IMR-90 (cell line): ENCODE measurements at regions not wholly inside any gene's neighbourhood (a gene's known extent, or its start where the extent isn't known, plus 50 kb on each side); places are given as distances from the start of the nearest gene placed in this dataset.

Source experiments
- ATAC-seq: fragments of 200-7000 bp; cut with Tn5 transposase; 2 replicates; pipeline ENCODE4 v1.9.1; 2020; ENCODE audit warnings: low read depth, mild to moderate bottlenecking, moderate library complexity
- BruUV-seq: library from RNA; stranded (reverse); fragments of 400-500 nt; replicated peaks from 2 replicates; lab custom pipeline; 2021; lab: Mats Ljungman, UMichigan
- CTCF ChIA-PET: fragments of 300-600 bp; formaldehyde crosslinking; extraction: SDS; loops from one replicate; lab custom pipeline; 2021; ENCODE audit warnings: antibody characterized with exemption; lab: Yijun Ruan, JAX
- POLR2A ChIA-PET: fragments of 300-600 bp; sonication (Branson Sonifier 250); formaldehyde crosslinking; loops from one replicate; lab custom pipeline; 2022; ENCODE audit warnings: antibody characterized with exemption; ENCODE audit not compliant: unreplicated experiment; lab: Charles Lee
- DNase-seq: peaks from one replicate; pipeline ENCODE4 v3.0.0; 2013
- H2AFZ ChIP-seq: replicated peaks from 2 replicates; pipeline ENCODE3; 2013; ENCODE audit warnings: low read length, mild to moderate bottlenecking; ENCODE audit not compliant: poor library complexity
- H2AK5ac ChIP-seq: 2 replicates; pipeline ENCODE4 v1.6.1; 2013; ENCODE audit warnings: low read depth, low read length, inconsistent platforms
- H2AK9ac ChIP-seq: replicated peaks from 2 replicates; pipeline ENCODE3; 2013; ENCODE audit warnings: mild to moderate bottlenecking, low read depth, low read length, moderate library complexity; ENCODE audit not compliant: poor library complexity
- H2BK120ac ChIP-seq: 2 replicates; pipeline ENCODE4 v1.6.1; 2013; ENCODE audit warnings: low read depth, low read length, inconsistent platforms
- H2BK15ac ChIP-seq: 3 replicates; pipeline ENCODE4 v1.6.1; 2013; ENCODE audit warnings: low read depth, low read length, inconsistent platforms
- H2BK20ac ChIP-seq: 2 replicates; pipeline ENCODE4 v1.6.1; 2013; ENCODE audit warnings: low read depth, mild to moderate bottlenecking, inconsistent platforms, low read length, moderate library complexity
- H2BK5ac ChIP-seq: 2 replicates; pipeline ENCODE4 v1.6.1; 2013; ENCODE audit warnings: mild to moderate bottlenecking, low read depth, low read length, inconsistent platforms; ENCODE audit not compliant: poor library complexity, severe bottlenecking
- H3K14ac ChIP-seq: replicated peaks from 2 replicates; pipeline ENCODE4 v1.6.1; 2013; ENCODE audit warnings: low read depth, low read length, inconsistent platforms
- H3K18ac ChIP-seq: 2 replicates; pipeline ENCODE4 v1.6.1; 2013; ENCODE audit warnings: low read depth, low read length, control low read depth
- H3K23ac ChIP-seq: 2 replicates; pipeline ENCODE4 v1.6.1; 2013; ENCODE audit warnings: low read depth, low read length, inconsistent platforms
- H3K27ac ChIP-seq: 2 replicates; pipeline ENCODE4 v1.5.1; 2013; ENCODE audit warnings: mild to moderate bottlenecking, control low read depth, low read length; ENCODE audit not compliant: insufficient read depth
- H3K27me3 ChIP-seq: 2 replicates; pipeline ENCODE4 v1.6.1; 2013; ENCODE audit warnings: low read length; ENCODE audit not compliant: control insufficient read depth, insufficient read depth
- H3K36me3 ChIP-seq: 2 replicates; pipeline ENCODE4 v1.6.1; 2013; ENCODE audit warnings: low read length, mixed read lengths; ENCODE audit not compliant: control insufficient read depth, insufficient read depth
- H3K4ac ChIP-seq: 2 replicates; pipeline ENCODE4 v1.6.1; 2013; ENCODE audit warnings: low read depth, low read length, inconsistent platforms
- H3K4me1 ChIP-seq: 2 replicates; pipeline ENCODE4 v1.6.1; 2013; ENCODE audit warnings: low read length, mixed read lengths; ENCODE audit not compliant: control insufficient read depth, insufficient read depth
- H3K4me2 ChIP-seq: 2 replicates; pipeline ENCODE4 v1.6.1; 2013; ENCODE audit warnings: low read depth, mild to moderate bottlenecking, control low read depth, low read length, moderate library complexity
- H3K4me3 ChIP-seq: 2 replicates; pipeline ENCODE4 v1.5.1; 2013; ENCODE audit warnings: low read depth, mild to moderate bottlenecking, control low read depth, low read length, moderate library complexity; ENCODE audit not compliant: insufficient read depth
- H3K56ac ChIP-seq: 2 replicates; pipeline ENCODE4 v1.6.1; 2013; ENCODE audit warnings: low read length, inconsistent platforms; ENCODE audit not compliant: insufficient read depth; ENCODE audit errors: extremely low read depth
- H3K79me1 ChIP-seq, 2 experiments: 2 replicates each; pipeline ENCODE4 v1.6.1; 2013; ENCODE audit warnings: low read length in 2 of 2, inconsistent platforms in 1 of 2, low read depth in 1 of 2
- H3K9ac ChIP-seq: 2 replicates; pipeline ENCODE4 v1.6.1; 2013; ENCODE audit warnings: low read depth, low read length, control low read depth
- H3K9me1 ChIP-seq: 2 replicates; pipeline ENCODE4 v1.6.1; 2013; ENCODE audit warnings: low read length, inconsistent platforms; ENCODE audit not compliant: insufficient read depth
- H3K9me3 ChIP-seq: 2 replicates; pipeline ENCODE4 v1.6.1; 2013; ENCODE audit warnings: low read length; ENCODE audit not compliant: control insufficient read depth, insufficient read depth
- H4K20me1 ChIP-seq: 2 replicates; pipeline ENCODE4 v1.6.1; 2013; ENCODE audit warnings: low read length, inconsistent platforms; ENCODE audit not compliant: insufficient read depth
- H4K5ac ChIP-seq: 2 replicates; pipeline ENCODE4 v1.6.1; 2013; ENCODE audit warnings: mild to moderate bottlenecking, low read depth, low read length, control low read depth
- H4K8ac ChIP-seq, 2 experiments: 2 replicates each; pipeline ENCODE4 v1.6.1; 2013; ENCODE audit warnings: low read depth in 2 of 2, low read length in 2 of 2, control low read depth in 1 of 2, inconsistent platforms in 1 of 2
- H4K91ac ChIP-seq: 2 replicates; pipeline ENCODE4 v1.6.1; 2013; ENCODE audit warnings: low read depth, low read length, inconsistent platforms; ENCODE audit not compliant: insufficient read depth
- BHLHE40 ChIP-seq: fragments of 150-350 bp; IDR thresholded peaks from 2 replicates; pipeline ENCODE4 v1.6.1; 2016; ENCODE audit warnings: mild to moderate bottlenecking, low read depth, low read length
- CEBPB ChIP-seq: IDR thresholded peaks from 2 replicates; pipeline ENCODE4 v1.6.1; 2012; ENCODE audit warnings: low read depth, low read length, improper control_type of control experiment
- CHD1 ChIP-seq: IDR thresholded peaks from 2 replicates; pipeline ENCODE4 v1.6.1; 2012; ENCODE audit warnings: low read depth, low read length, improper control_type of control experiment
- FOS ChIP-seq: fragments of 150-350 bp; IDR thresholded peaks from 2 replicates; pipeline ENCODE4 v1.6.1; 2016; ENCODE audit warnings: low read depth, low read length
- MAFK ChIP-seq: IDR thresholded peaks from 2 replicates; pipeline ENCODE4 v1.6.1; 2012; ENCODE audit warnings: low read depth, low read length, improper control_type of control experiment
- MAZ ChIP-seq: IDR thresholded peaks from 2 replicates; pipeline ENCODE4 v1.6.1; 2012; ENCODE audit warnings: low read depth, mild to moderate bottlenecking, low read length, improper control_type of control experiment, moderate library complexity, borderline replicate concordance
- MXI1 ChIP-seq: IDR thresholded peaks from 2 replicates; pipeline ENCODE4 v1.6.1; 2012; ENCODE audit warnings: low read depth, mild to moderate bottlenecking, low read length, moderate library complexity, borderline replicate concordance
- POLR2A ChIP-seq: IDR thresholded peaks from 2 replicates; pipeline ENCODE4 v1.6.1; 2012; ENCODE audit warnings: mild to moderate bottlenecking, low read depth, low read length
- RAD21 ChIP-seq: IDR thresholded peaks from 2 replicates; pipeline ENCODE4 v1.6.1; 2012; ENCODE audit warnings: low read length, improper control_type of control experiment
- RCOR1 ChIP-seq: IDR thresholded peaks from 2 replicates; pipeline ENCODE4 v1.6.1; 2012; ENCODE audit warnings: mild to moderate bottlenecking, low read length, improper control_type of control experiment; ENCODE audit not compliant: insufficient replicate concordance
- RFX5 ChIP-seq: IDR thresholded peaks from 2 replicates; pipeline ENCODE4 v1.8.0; 2012; ENCODE audit warnings: low read depth, mild to moderate bottlenecking, low read length, moderate library complexity
- SMC3 ChIP-seq: fragments of 150-350 bp; IDR thresholded peaks from 2 replicates; pipeline ENCODE4 v1.6.1; 2016; ENCODE audit warnings: low read depth, mild to moderate bottlenecking, antibody characterized with exemption, low read length, moderate library complexity
- WGBS, 2 experiments: methylation state at CpG; one replicate each; pipeline versions ENCODE4 v1.1.5 to v1.1.7; 2013; ENCODE audit warnings: missing lambda C conversion rate in 2 of 2; ENCODE audit not compliant: insufficient read length in 1 of 2; ENCODE audit errors: extremely low coverage in 2 of 2; 5-methylcytosine and 5-hydroxymethylcytosine counted together
- dilution Hi-C: fragments of 300-500 bp; cut with HindIII; formaldehyde crosslinking; loops from one replicate; pipeline ENCODE4 v1.14.3; 2018; ENCODE audit warnings: low sequenced_read_pairs; ENCODE audit not compliant: unreplicated experiment
- in situ Hi-C: fragments of 300-500 bp; cut with MboI; formaldehyde crosslinking; loops from 3 replicates; pipeline ENCODE4 v1.14.3; 2019; ENCODE audit warnings: low sequenced_read_pairs, inconsistent platforms, mixed read lengths
- intact Hi-C: fragments of 100-400 bp; cut with micrococcal nuclease; formaldehyde crosslinking; loops from 2 replicates; pipeline ENCODE4 v1.10.0; 2022
- TF ChIP-seq, protein P1 (sequence below): fragments of 150-350 bp; IDR thresholded peaks from 2 replicates; pipeline ENCODE4 v1.6.1; 2016; ENCODE audit warnings: low read depth, mild to moderate bottlenecking, low read length, moderate library complexity, borderline replicate concordance
- TF ChIP-seq, protein P2 (sequence below): conservative IDR thresholded peaks from 2 replicates; pipeline ENCODE4 v1.5.1; 2012; ENCODE audit warnings: mild to moderate bottlenecking, low read depth, low read length, improper control_type of control experiment

- no peak overlapping the region for H3K4me2 ChIP-seq
- in situ Hi-C loops = no loop called here
- H3K9me3 ChIP-seq = no peaks in the 10 kb centered on the region
- no peak overlapping the region for H2BK120ac ChIP-seq
- dilution Hi-C loops = no loop called here
- no peak overlapping the region for H2BK5ac ChIP-seq
- DNase-seq = no peak
- POLR2A ChIA-PET = no interaction called here
- H4K91ac ChIP-seq = no peak overlapping the region
- no peak overlapping the region for H3K18ac ChIP-seq
- TF ChIP-seq CEBPB (no peak), RFX5 (no peak), SMC3 (no peak), RAD21 (no peak), MXI1 (no peak), MAZ (no peak), FOS (no peak), BHLHE40 (no peak), POLR2A (no peak), CHD1 (no peak), MAFK (no peak), RCOR1 (no peak)
- TF ChIP-seq, protein P1, sequence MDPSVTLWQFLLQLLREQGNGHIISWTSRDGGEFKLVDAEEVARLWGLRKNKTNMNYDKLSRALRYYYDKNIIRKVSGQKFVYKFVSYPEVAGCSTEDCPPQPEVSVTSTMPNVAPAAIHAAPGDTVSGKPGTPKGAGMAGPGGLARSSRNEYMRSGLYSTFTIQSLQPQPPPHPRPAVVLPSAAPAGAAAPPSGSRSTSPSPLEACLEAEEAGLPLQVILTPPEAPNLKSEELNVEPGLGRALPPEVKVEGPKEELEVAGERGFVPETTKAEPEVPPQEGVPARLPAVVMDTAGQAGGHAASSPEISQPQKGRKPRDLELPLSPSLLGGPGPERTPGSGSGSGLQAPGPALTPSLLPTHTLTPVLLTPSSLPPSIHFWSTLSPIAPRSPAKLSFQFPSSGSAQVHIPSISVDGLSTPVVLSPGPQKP = no peak
- TF ChIP-seq, protein P2, sequence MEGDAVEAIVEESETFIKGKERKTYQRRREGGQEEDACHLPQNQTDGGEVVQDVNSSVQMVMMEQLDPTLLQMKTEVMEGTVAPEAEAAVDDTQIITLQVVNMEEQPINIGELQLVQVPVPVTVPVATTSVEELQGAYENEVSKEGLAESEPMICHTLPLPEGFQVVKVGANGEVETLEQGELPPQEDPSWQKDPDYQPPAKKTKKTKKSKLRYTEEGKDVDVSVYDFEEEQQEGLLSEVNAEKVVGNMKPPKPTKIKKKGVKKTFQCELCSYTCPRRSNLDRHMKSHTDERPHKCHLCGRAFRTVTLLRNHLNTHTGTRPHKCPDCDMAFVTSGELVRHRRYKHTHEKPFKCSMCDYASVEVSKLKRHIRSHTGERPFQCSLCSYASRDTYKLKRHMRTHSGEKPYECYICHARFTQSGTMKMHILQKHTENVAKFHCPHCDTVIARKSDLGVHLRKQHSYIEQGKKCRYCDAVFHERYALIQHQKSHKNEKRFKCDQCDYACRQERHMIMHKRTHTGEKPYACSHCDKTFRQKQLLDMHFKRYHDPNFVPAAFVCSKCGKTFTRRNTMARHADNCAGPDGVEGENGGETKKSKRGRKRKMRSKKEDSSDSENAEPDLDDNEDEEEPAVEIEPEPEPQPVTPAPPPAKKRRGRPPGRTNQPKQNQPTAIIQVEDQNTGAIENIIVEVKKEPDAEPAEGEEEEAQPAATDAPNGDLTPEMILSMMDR = no peak
- no peak for ATAC-seq
- no peak overlapping the region for H3K27ac ChIP-seq
- H3K27me3 ChIP-seq = no peaks in the 10 kb centered on the region
- no peak overlapping the region for H2BK15ac ChIP-seq
- H4K20me1 ChIP-seq = no peaks in the 10 kb centered on the region
- no peak overlapping the region for H2AK9ac ChIP-seq
- H3K4me1 ChIP-seq = no peaks in the 10 kb centered on the region
- no peak overlapping the region for H2BK20ac ChIP-seq
- no peak overlapping the region for H3K23ac ChIP-seq
- WGBS, 2 experiments = no CpG with 5 or more reads among the region's 2 CpGs
- H3K56ac ChIP-seq = no peak overlapping the region
- no peak overlapping the region for H3K14ac ChIP-seq
- no peak overlapping the region for H2AK5ac ChIP-seq
- H4K8ac ChIP-seq = no peak overlapping the region
- CTCF ChIA-PET = no interaction called here
- H4K5ac ChIP-seq = no peak overlapping the region
- H2AFZ ChIP-seq = no peak overlapping the region
- H3K9ac ChIP-seq = no peak overlapping the region
- no peaks in the 10 kb centered on the region; a peak in 1 of 4 replicates for H3K79me1 ChIP-seq
- BruUV-seq = no TSS peak
- 0 out of 2 replicates have a peak, but pooled peaks cover 2% of the 10 kb centered on the region for H3K9me1 ChIP-seq
- no peak overlapping the region for H3K4me3 ChIP-seq
- H3K36me3 ChIP-seq = no peaks in the 10 kb centered on the region
- intact Hi-C loops = no loop called here
- H3K4ac ChIP-seq = no peak overlapping the region
Observed at GRCh38 chr3:74434406-74434805, 180.1 kb downstream of the CNTN3 start.
